ENCODE measurements at regions not wholly inside any gene's neighbourhood (a gene's known extent, or its start where the extent isn't known, plus 50 kb on each side); places are given as distances from the start of the nearest gene placed in this dataset.

DNA sequence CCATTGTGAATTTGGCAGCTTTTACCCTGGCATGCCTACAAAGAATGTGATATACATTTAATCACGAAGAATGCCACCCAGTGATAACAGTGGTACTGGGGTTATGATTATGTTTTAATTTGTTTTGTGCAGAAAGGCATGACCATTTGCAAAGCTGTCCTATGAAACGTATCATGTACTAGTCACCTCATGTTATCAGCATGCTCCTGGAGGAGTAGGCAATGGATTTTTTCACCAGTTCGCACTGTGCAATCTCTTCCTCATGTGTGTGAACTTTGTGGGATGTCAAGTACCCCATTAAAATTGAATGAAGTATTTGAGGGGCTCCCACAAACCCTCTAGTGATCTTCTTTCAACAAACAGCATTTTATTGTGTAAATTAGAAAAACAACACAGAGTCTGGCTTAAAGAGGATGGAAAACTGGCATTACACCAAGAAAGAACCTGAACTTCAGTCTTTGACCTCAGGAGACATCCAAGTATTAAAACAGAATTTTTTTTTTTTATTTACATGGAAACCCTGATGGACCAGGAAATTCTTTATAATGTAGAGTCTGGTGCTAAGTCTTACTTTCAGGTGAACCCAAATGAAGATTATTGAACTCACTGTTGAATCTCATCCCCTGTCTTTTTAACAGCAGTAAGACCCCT, 200.6 kb upstream of the PGRMC2 start:
- Mint-ChIP-seq H3K9me3 (ENCODE audit: low read depth) (no peaks in the 10 kb centered on the region), H3K4me3 (no peak overlapping the region), H3K27me3 (peaks cover 2% of the 10 kb centered on the region), H3K36me3 (ENCODE audit: low read depth) (no peaks in the 10 kb centered on the region), H3K27ac (no peak overlapping the region), H3K4me1 (no peaks in the 10 kb centered on the region)
- ChIA-PET CTCF (no interaction called here), POLR2A (no interaction called here)
- intact Hi-C loops (cut with DNase I, micrococcal nuclease): no loop called here
- no peak for ATAC-seq
- no peak for DNase-seq

- no peak for ATAC-seq
- ChIA-PET POLR2A (no interaction called here), CTCF (no interaction called here)
- Mint-ChIP-seq H3K27ac (no peak overlapping the region), H3K9me3 (ENCODE audit: low read depth) (no peaks in the 10 kb centered on the region), H3K4me3 (no peak overlapping the region), H3K36me3 (ENCODE audit: low read depth) (no peaks in the 10 kb centered on the region), H3K4me1 (no peaks in the 10 kb centered on the region), H3K27me3 (peaks cover 2% of the 10 kb centered on the region)
- intact Hi-C loops (cut with DNase I, micrococcal nuclease): no loop called here
- no peak for DNase-seq
Observed at GRCh38 chr4:128484896-128485295, 197.3 kb upstream of the PGRMC2 start.

- CTCF ChIA-PET: interaction anchor here (0.6 kb wide), 1 partner anchor 91 kb away, joined by 3 read pairs; no protein-coding TSS in a partner anchor
- H3K4me3 Mint-ChIP-seq: no peak overlapping the region
- POLR2A ChIA-PET: no interaction called here
- H3K27ac Mint-ChIP-seq: no peak overlapping the region
- H3K36me3 Mint-ChIP-seq (ENCODE audit: low read depth): no peaks in the 10 kb centered on the region
- DNase-seq: no peak
- H3K9me3 Mint-ChIP-seq (ENCODE audit: low read depth): no peaks in the 10 kb centered on the region
- intact Hi-C loops (cut with DNase I, micrococcal nuclease): no loop called here
- no peak for ATAC-seq
- H3K4me1 Mint-ChIP-seq: no peaks in the 10 kb centered on the region
- peaks cover 2% of the 10 kb centered on the region for H3K27me3 Mint-ChIP-seq
Observed at GRCh38 chr4:128483816-128484215, 196.2 kb upstream of the PGRMC2 start.

GRCh38 chr4:128483041-128483440, 195.4 kb upstream of the PGRMC2 start:
- ChIA-PET POLR2A (no interaction called here), CTCF (interaction anchor here (0.8 kb wide), 1 partner anchor 278 kb away, joined by 5 read pairs; no protein-coding TSS in a partner anchor)
- no peaks in the 10 kb centered on the region for H3K4me1 Mint-ChIP-seq
- no peak for ATAC-seq
- H3K27ac Mint-ChIP-seq: no peak overlapping the region
- peaks cover 2% of the 10 kb centered on the region for H3K27me3 Mint-ChIP-seq
- H3K9me3 Mint-ChIP-seq (ENCODE audit: low read depth): no peaks in the 10 kb centered on the region
- intact Hi-C loops (cut with DNase I, micrococcal nuclease): no loop called here
- H3K36me3 Mint-ChIP-seq (ENCODE audit: low read depth): no peaks in the 10 kb centered on the region
- no peak for DNase-seq
- no peak overlapping the region for H3K4me3 Mint-ChIP-seq

- ChIA-PET POLR2A (no interaction called here), CTCF (no interaction called here)
- no peak overlapping the region for H3K27ac Mint-ChIP-seq
- peaks cover 2% of the 10 kb centered on the region for H3K27me3 Mint-ChIP-seq
- ATAC-seq (no peak), DNase-seq (no peak)
- intact Hi-C loops (cut with DNase I, micrococcal nuclease): no loop called here
- H3K36me3 Mint-ChIP-seq (ENCODE audit: low read depth): no peaks in the 10 kb centered on the region
- no peaks in the 10 kb centered on the region for H3K4me1 Mint-ChIP-seq
- H3K4me3 Mint-ChIP-seq: no peak overlapping the region
- H3K9me3 Mint-ChIP-seq (ENCODE audit: low read depth): no peaks in the 10 kb centered on the region
Observed at GRCh38 chr4:128481752-128482480, 194.3 kb upstream of the PGRMC2 start.

DNA sequence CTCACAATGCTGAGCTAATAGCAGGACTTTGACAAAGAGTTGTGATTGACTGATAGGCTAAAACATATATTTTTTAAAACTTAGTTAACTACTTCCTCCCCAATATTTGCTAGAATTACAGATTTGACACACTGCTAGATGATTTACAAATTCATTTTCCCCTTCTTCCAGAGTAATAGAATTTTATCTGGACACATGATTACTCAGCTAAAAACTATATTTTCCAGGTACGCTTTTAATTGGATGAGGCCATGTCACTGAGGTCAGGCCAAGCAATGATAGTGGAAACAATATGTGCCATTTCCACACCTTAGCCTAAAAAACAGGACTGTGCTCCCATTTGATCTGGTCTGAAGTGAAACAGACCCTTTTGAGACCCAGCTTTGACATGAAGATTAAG, 193.3 kb upstream of the PGRMC2 start:
- Mint-ChIP-seq H3K27me3 (peaks cover 2% of the 10 kb centered on the region), H3K9me3 (ENCODE audit: low read depth) (no peaks in the 10 kb centered on the region), H3K4me3 (no peak overlapping the region), H3K27ac (no peak overlapping the region), H3K4me1 (no peaks in the 10 kb centered on the region), H3K36me3 (ENCODE audit: low read depth) (no peaks in the 10 kb centered on the region)
- DNase-seq (no peak), ATAC-seq (no peak)
- intact Hi-C loops (cut with DNase I, micrococcal nuclease): no loop called here
- CTCF ChIA-PET: no interaction called here
- POLR2A ChIA-PET: no interaction called here

DNA sequence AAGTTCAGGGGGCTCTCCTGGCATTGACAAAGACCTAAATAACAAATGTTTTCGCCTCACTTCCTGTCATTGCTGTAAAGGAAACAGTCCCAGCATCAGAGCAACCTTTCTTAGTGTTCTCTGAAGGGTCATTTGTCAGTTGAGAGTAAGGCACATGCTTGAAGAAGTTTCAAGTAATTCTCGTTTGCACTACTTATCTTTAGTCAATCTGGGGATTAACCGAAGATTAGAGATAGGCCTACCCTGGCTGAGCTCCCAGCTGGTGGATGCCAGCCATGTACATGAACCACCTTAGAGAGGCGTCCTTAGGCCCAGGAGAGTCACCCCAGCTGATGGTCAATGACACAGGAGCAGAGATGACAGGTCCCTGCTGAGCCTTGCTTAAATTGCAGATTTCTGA, 189.9 kb upstream of the PGRMC2 start:
- Mint-ChIP-seq H3K27me3 (no peaks in the 10 kb centered on the region), H3K36me3 (ENCODE audit: low read depth) (no peaks in the 10 kb centered on the region), H3K27ac (no peak overlapping the region), H3K9me3 (ENCODE audit: low read depth) (no peaks in the 10 kb centered on the region), H3K4me1 (no peaks in the 10 kb centered on the region), H3K4me3 (no peak overlapping the region)
- no peak for ATAC-seq
- intact Hi-C loops (cut with DNase I, micrococcal nuclease): no loop called here
- ChIA-PET POLR2A (no interaction called here), CTCF (interaction anchor here (0.6 to 0.8 kb wide), 2 partner anchors 11 to 18 kb away, joined by 3 read pairs; no protein-coding TSS in a partner anchor)
- DNase-seq: no peak

- ChIA-PET CTCF (no interaction called here), POLR2A (no interaction called here)
- no peaks in the 10 kb centered on the region for H3K36me3 Mint-ChIP-seq (ENCODE audit: low read depth)
- intact Hi-C loops (cut with DNase I, micrococcal nuclease): no loop called here
- H3K27me3 Mint-ChIP-seq: no peaks in the 10 kb centered on the region
- H3K4me3 Mint-ChIP-seq: no peak overlapping the region
- DNase-seq (no peak), ATAC-seq (no peak)
- no peaks in the 10 kb centered on the region for H3K4me1 Mint-ChIP-seq
- H3K27ac Mint-ChIP-seq: no peak overlapping the region
- no peaks in the 10 kb centered on the region for H3K9me3 Mint-ChIP-seq (ENCODE audit: low read depth)
Observed at GRCh38 chr4:128475597-128475996, 188.0 kb upstream of the PGRMC2 start.

- H3K9me3 Mint-ChIP-seq (ENCODE audit: low read depth): no peaks in the 10 kb centered on the region
- CTCF ChIA-PET: interaction anchor here (0.8 to 1.5 kb wide), 4 partner anchors 13 to 64 kb away, joined by 3 to 6 read pairs (median 4); no protein-coding TSS in a partner anchor
Observed at GRCh38 chr4:128471576-128471975, 184.0 kb upstream of the PGRMC2 start.

GRCh38 chr4:128470492-128471053, 183.0 kb upstream of the PGRMC2 start:
- H3K4me1 Mint-ChIP-seq: no peaks in the 10 kb centered on the region
- no peak for DNase-seq
- no peak overlapping the region for H3K4me3 Mint-ChIP-seq
- intact Hi-C loops (cut with DNase I, micrococcal nuclease): no loop called here
- H3K27ac Mint-ChIP-seq: no peak overlapping the region
- no peak for ATAC-seq
- H3K9me3 Mint-ChIP-seq (ENCODE audit: low read depth): no peaks in the 10 kb centered on the region
- H3K36me3 Mint-ChIP-seq (ENCODE audit: low read depth): no peaks in the 10 kb centered on the region
- CTCF ChIA-PET: interaction anchor here (0.8 to 1.5 kb wide), 3 partner anchors 12 to 63 kb away, joined by 3 to 6 read pairs (median 3); no protein-coding TSS in a partner anchor
- POLR2A ChIA-PET: no interaction called here
- no peaks in the 10 kb centered on the region for H3K27me3 Mint-ChIP-seq

More at GRCh38 chr4:128471576-128471975, 184.0 kb upstream of the PGRMC2 start:
- no peaks in the 10 kb centered on the region for H3K36me3 Mint-ChIP-seq (ENCODE audit: low read depth)
- H3K27me3 Mint-ChIP-seq: no peaks in the 10 kb centered on the region
- no peaks in the 10 kb centered on the region for H3K4me1 Mint-ChIP-seq
- ATAC-seq (no peak), DNase-seq (no peak)
- H3K4me3 Mint-ChIP-seq: no peak overlapping the region
- H3K27ac Mint-ChIP-seq: no peak overlapping the region
- intact Hi-C loops (cut with DNase I, micrococcal nuclease): no loop called here
- POLR2A ChIA-PET: no interaction called here

GRCh38 chr4:128468123-128468989, 180.7 kb upstream of the PGRMC2 start:
- Mint-ChIP-seq H3K4me1 (no peaks in the 10 kb centered on the region), H3K27me3 (no peaks in the 10 kb centered on the region), H3K27ac (no peak overlapping the region), H3K9me3 (ENCODE audit: low read depth) (no peaks in the 10 kb centered on the region), H3K4me3 (no peak overlapping the region), H3K36me3 (ENCODE audit: low read depth) (no peaks in the 10 kb centered on the region)
- POLR2A ChIA-PET: no interaction called here
- CTCF ChIA-PET: no interaction called here
- intact Hi-C loops (cut with DNase I, micrococcal nuclease): no loop called here
- no peak for DNase-seq
- ATAC-seq: no peak

All from activated CD4-positive, alpha-beta T cell treated with anti-CD3 and anti-CD28 coated beads for 36 hours (primary cell).